HEK293T (cell line): ENCODE measurements at regions not wholly inside any gene's neighbourhood (a gene's known extent, or its start where the extent isn't known, plus 50 kb on each side); places are given as distances from the start of the nearest gene placed in this dataset.

Experiments
- CTCF ChIA-PET: fragments of 350-600 bp; formaldehyde crosslinking; extraction: SDS; loops from one replicate; lab custom pipeline; 2021; ENCODE audit warnings: antibody characterized with exemption, inconsistent platforms; lab: Yijun Ruan, JAX
- POLR2A ChIA-PET: fragments of 350-600 bp; formaldehyde crosslinking; extraction: SDS; loops from one replicate; lab custom pipeline; 2020; ENCODE audit warnings: antibody characterized with exemption, inconsistent platforms; lab: Yijun Ruan, JAX
- DNase-seq: peaks from one replicate; pipeline ENCODE4 v3.0.0; 2012; ENCODE audit warnings: mixed read lengths; ENCODE audit errors: extremely low spot score
- BHLHE40 ChIP-seq: fragments of 450-650 bp; IDR thresholded peaks from 2 replicates; pipeline ENCODE4 v1.6.1; 2016; ENCODE audit warnings: mild to moderate bottlenecking, moderate library complexity, borderline replicate concordance
- CTBP1 ChIP-seq: fragments of 450-650 bp; IDR thresholded peaks from 2 replicates; pipeline ENCODE4 v1.6.1; 2016; ENCODE audit warnings: borderline replicate concordance
- ELF4 ChIP-seq: fragments of 450-650 bp; IDR thresholded peaks from 2 replicates; pipeline ENCODE4 v1.6.1; 2017; ENCODE audit warnings: antibody characterized with exemption
- FOXA1 ChIP-seq: fragments of 450-650 bp; IDR thresholded peaks from 2 replicates; pipeline ENCODE4 v1.6.1; 2016; ENCODE audit warnings: mild to moderate bottlenecking
- FOXK2 ChIP-seq: fragments of 450-650 bp; IDR thresholded peaks from 2 replicates; pipeline ENCODE4 v1.6.1; 2016; ENCODE audit warnings: mild to moderate bottlenecking
- FOXM1 ChIP-seq: fragments of 450-650 bp; IDR thresholded peaks from 2 replicates; pipeline ENCODE4 v1.6.1; 2017; ENCODE audit warnings: mild to moderate bottlenecking, borderline replicate concordance
- HDGF ChIP-seq: fragments of 450-650 bp; IDR thresholded peaks from 2 replicates; pipeline ENCODE4 v1.6.1; 2017; ENCODE audit warnings: antibody characterized with exemption, borderline replicate concordance
- L3MBTL2 ChIP-seq: fragments of 450-650 bp; conservative IDR thresholded peaks from 2 replicates; pipeline ENCODE4 v1.6.1; 2016; ENCODE audit warnings: mild to moderate bottlenecking
- LEF1 ChIP-seq: fragments of 450-650 bp; IDR thresholded peaks from 2 replicates; pipeline ENCODE4 v1.6.1; 2017; ENCODE audit warnings: mild to moderate bottlenecking, borderline replicate concordance
- NFRKB ChIP-seq: fragments of 450-650 bp; IDR thresholded peaks from 2 replicates; pipeline ENCODE4 v1.6.1; 2016; ENCODE audit warnings: mild to moderate bottlenecking, moderate library complexity
- PKNOX1 ChIP-seq: fragments of 450-650 bp; IDR thresholded peaks from 2 replicates; pipeline ENCODE4 v1.6.1; 2016
- SP1 ChIP-seq: fragments of 450-650 bp; IDR thresholded peaks from 2 replicates; pipeline ENCODE4 v1.6.1; 2017
- SUZ12 ChIP-seq: fragments of 450-650 bp; IDR thresholded peaks from 2 replicates; pipeline ENCODE4 v1.6.1; 2016; ENCODE audit warnings: mild to moderate bottlenecking
- TARDBP ChIP-seq: fragments of 450-650 bp; IDR thresholded peaks from 2 replicates; pipeline ENCODE4 v1.6.1; 2016
- ZNF384 ChIP-seq: fragments of 450-650 bp; IDR thresholded peaks from 2 replicates; pipeline ENCODE4 v1.6.1; 2016

- ChIA-PET CTCF (no interaction called here), POLR2A (no interaction called here)
- TF ChIP-seq HDGF (no peak), L3MBTL2 (no peak)
- no peak for DNase-seq
Observed at GRCh38 chr1:238005116-238005515, 114.4 kb upstream of the ZP4 start.

- POLR2A ChIA-PET, result no interaction called here
- DNase-seq, result no peak
- TF ChIP-seq TARDBP (no peak), PKNOX1 (no peak)
- CTCF ChIA-PET, result no interaction called here
Observed at GRCh38 chr1:238001818-238002217, 111.1 kb upstream of the ZP4 start.

GRCh38 chr1:237999426-238000052 is 108.8 kb upstream of the ZP4 start:
- ChIA-PET CTCF (no interaction called here), POLR2A (no interaction called here)
- DNase-seq, result no peak
- TF ChIP-seq FOXK2 (no peak), NFRKB (no peak), ZNF384 (no peak)

GRCh38 chr1:237998581-237998980 is 107.9 kb upstream of the ZP4 start:
- ChIA-PET CTCF (interaction anchor here (0.6 kb wide), 1 partner anchor 242 kb away, joined by 3 read pairs; no protein-coding TSS in a partner anchor), POLR2A (no interaction called here)

GRCh38 chr1:237983496-237983895 is 92.8 kb upstream of the ZP4 start:
- DNase-seq, result no peak
- TF ChIP-seq ZNF384 (no peak), L3MBTL2 (no peak), FOXM1 (no peak), ELF4 (no peak), HDGF (no peak), PKNOX1 (no peak), NFRKB (no peak), BHLHE40 (no peak), FOXK2 (no peak), SUZ12 (no peak)
- ChIA-PET CTCF (no interaction called here), POLR2A (no interaction called here)

More at GRCh38 chr1:237998581-237998980, 107.9 kb upstream of the ZP4 start:
- TF ChIP-seq CTBP1 (no peak), ELF4 (no peak), SP1 (no peak)
- no peak for DNase-seq

GRCh38 chr1:237981223-237981622 is 90.5 kb upstream of the ZP4 start:
- ChIA-PET CTCF (no interaction called here), POLR2A (no interaction called here)
- TF ChIP-seq FOXA1, result no peak
- TF ChIP-seq PKNOX1, result no peak
- no peak for TF ChIP-seq SP1
- no peak for TF ChIP-seq CTBP1
- no peak for TF ChIP-seq ZNF384
- no peak for TF ChIP-seq HDGF
- no peak for TF ChIP-seq L3MBTL2
- no peak for TF ChIP-seq NFRKB
- no peak for TF ChIP-seq TARDBP
- TF ChIP-seq ELF4, result no peak
- TF ChIP-seq LEF1, result no peak
- no peak for TF ChIP-seq SUZ12
- no peak for DNase-seq

GRCh38 chr1:237976331-237976730 is 85.6 kb upstream of the ZP4 start:
- TF ChIP-seq ZNF384, result no peak
- no peak for DNase-seq
- ChIA-PET CTCF (interaction anchor here (0.6 kb wide), 1 partner anchor 8 kb away, joined by 3 read pairs; no protein-coding TSS in a partner anchor), POLR2A (no interaction called here)

- TF ChIP-seq CTBP1, result no peak
- no peak for TF ChIP-seq BHLHE40
- no peak for TF ChIP-seq FOXM1
- TF ChIP-seq HDGF, result no peak
- no peak for TF ChIP-seq ELF4
- no peak for TF ChIP-seq LEF1
- TF ChIP-seq PKNOX1, result no peak
- no peak for TF ChIP-seq TARDBP
- no peak for TF ChIP-seq ZNF384
- no peak for TF ChIP-seq SUZ12
- TF ChIP-seq L3MBTL2, result no peak
- TF ChIP-seq FOXK2, result no peak
- ChIA-PET CTCF (interaction anchor here (0.6 kb wide), 1 partner anchor 9 kb away, joined by 3 read pairs; no protein-coding TSS in a partner anchor), POLR2A (no interaction called here)
- no peak for DNase-seq
Observed at GRCh38 chr1:237975903-237976302, 85.2 kb upstream of the ZP4 start.
